ENCODE measurements at regions not wholly inside any gene's neighbourhood (a gene's known extent, or its start where the extent isn't known, plus 50 kb on each side); places are given as distances from the start of the nearest gene placed in this dataset.

GRCh38 chr20:7022597-7022996 lies 255.1 kb downstream of the BMP2 start:
- no peak for DNase-seq
- intact Hi-C loops (cut with DNase I), result no loop called here

DNA sequence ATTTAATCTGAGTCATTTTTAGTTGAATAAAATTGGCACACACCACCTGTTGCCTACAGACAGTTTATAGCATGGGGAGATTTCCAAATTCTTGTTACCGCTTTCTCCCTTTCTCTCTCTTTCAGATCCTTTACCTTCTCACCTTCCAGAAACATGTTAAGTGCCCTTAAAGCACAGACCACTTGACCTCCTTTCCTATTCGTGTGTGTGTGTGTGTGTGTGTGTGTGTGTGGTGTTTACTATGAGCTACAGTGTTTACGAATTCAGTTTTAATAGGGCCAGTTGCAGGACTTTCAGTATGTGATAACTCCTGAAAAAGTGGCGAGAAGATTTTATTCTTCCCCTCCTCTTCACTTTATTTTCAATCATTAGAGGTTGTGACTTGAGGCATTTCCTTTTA lies 258.1 kb downstream of the BMP2 start:
- no peak for DNase-seq
- intact Hi-C loops (cut with DNase I), result no loop called here

GRCh38 chr20:7029019-7029418 lies 261.5 kb downstream of the BMP2 start:
- intact Hi-C loops (cut with DNase I), result no loop called here
- peak in 18 of 42 donors; percentile 1 to 39 (median 14) for DNase-seq

GRCh38 chr20:7031222-7031621 lies 263.7 kb downstream of the BMP2 start:
- no peak for DNase-seq
- intact Hi-C loops (cut with DNase I), result no loop called here

DNA sequence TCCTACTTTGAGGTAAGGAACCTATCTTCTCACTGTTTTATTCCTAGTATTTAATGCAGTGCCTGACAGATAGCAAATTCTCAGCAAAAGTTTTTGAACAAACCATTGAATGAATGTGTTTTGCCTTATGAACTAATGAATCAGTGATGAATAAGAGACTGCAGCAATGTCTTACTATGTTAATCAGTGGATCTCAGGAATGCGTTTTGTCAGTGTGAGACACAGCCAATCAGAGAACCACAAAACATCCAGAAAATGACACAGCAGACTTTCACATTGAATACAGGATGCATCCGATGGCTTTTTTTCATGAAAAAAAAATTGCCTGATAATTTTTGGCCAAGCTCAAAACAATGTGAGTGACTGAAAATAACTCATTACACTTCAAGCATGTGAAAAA lies 270.5 kb downstream of the BMP2 start:
- DNase-seq, result no peak
- intact Hi-C loops (cut with DNase I), result no loop called here

- intact Hi-C loops (cut with DNase I), result no loop called here
- DNase-seq, result no peak
Observed at GRCh38 chr20:7057611-7058010, 290.1 kb downstream of the BMP2 start.

- intact Hi-C loops (cut with DNase I), result no loop called here
- no peak for DNase-seq
Observed at GRCh38 chr20:7078804-7079203, 311.3 kb downstream of the BMP2 start.

- intact Hi-C loops (cut with DNase I), result no loop called here
- no peak for DNase-seq
Observed at GRCh38 chr20:7080472-7080871, 313.0 kb downstream of the BMP2 start.

- intact Hi-C loops (cut with DNase I), result no loop called here
- DNase-seq, result no peak
Observed at GRCh38 chr20:7085467-7085866, 318.0 kb downstream of the BMP2 start.

DNA sequence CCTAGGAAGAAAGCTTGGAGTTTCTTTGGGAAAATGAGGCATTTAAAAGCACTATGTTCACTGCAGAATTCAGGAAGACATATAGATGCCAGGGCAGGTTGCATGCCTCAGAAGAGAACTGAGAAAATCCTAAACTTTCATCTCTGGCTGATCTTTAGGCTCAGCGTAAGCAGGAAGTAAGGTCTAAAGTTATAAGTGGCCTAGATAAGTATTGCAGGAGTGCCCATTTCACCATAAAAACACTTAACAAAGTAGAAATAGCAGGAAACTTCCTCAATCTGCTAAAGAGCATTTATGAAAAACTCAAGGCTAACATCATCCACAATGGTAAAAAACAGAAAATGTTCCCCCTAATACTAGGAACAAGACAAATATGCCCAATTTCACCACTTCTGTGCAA lies 320.3 kb downstream of the BMP2 start:
- DNase-seq, result no peak
- intact Hi-C loops (cut with DNase I), result no loop called here

DNA sequence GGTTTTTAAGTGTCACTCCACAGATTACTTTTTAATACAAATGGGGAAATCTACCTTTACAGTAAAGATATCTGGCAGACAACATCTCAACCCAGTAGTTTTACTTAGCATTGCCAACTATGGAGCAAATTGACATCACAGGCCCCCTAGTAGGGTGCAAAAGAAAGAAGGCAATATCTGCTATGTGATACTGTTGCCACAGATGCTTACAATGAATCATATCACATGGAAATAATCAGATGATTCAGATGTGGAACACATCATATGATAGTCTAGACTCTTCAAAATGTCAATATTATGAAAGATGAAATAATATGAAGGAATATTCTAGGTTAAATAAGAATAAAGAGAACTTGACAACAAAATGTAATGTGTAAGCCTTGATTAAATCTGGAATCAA lies 322.5 kb downstream of the BMP2 start:
- intact Hi-C loops (cut with DNase I), result no loop called here
- no peak for DNase-seq

DNA sequence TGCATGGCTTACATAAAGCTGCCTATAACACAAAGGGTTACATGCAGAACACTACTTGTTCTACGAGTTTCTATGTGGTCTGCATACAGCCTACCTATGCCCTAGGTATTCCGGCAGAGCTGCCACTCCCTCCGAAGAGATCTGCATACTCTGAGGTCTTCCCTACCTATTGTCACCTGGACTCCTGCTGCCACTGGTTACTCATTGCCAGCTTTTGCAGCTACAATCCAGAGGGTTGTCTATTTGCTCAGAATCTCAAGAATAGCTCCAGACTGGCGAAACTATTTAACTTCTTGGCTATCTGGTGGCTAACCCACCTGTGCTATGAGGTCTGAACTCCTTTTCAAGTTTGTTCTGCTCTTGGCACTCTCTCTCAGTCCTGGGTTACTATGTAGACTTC lies 323.3 kb downstream of the BMP2 start:
- intact Hi-C loops (cut with DNase I), result no loop called here
- DNase-seq, result no peak

- no peak for DNase-seq
- intact Hi-C loops (cut with DNase I), result no loop called here
Observed at GRCh38 chr20:7091655-7092054, 324.2 kb downstream of the BMP2 start.

DNA sequence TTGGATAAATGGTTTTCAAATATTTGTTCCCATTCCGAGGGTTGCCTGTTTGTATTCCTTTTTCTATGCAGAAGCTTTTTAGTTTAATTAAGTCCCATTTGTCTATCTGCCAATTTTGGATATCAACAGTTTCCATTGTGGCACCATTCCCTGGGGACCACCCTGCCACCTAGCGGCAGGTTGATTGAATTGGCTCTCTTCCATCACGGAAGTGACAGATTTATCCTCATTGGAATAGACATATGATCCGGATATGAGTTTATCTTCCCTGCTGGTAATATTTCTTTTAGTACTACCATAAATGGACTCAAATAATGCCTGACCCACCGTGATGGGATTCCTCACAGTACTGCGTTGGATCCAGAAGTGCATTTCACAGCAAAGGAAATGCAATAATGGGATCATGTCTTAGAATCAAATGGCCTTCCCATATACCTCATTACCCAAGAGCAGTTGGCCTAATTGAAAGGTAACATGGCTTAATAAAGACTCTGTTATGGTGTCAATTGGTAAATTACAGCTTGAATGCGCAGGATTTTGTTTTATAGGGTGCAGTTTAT lies 327.0 kb downstream of the BMP2 start:
- DNase-seq, result peak in 36 of 42 donors; percentile 3 to 70 (median 38)
- intact Hi-C loops (cut with DNase I), result no loop called here

DNA sequence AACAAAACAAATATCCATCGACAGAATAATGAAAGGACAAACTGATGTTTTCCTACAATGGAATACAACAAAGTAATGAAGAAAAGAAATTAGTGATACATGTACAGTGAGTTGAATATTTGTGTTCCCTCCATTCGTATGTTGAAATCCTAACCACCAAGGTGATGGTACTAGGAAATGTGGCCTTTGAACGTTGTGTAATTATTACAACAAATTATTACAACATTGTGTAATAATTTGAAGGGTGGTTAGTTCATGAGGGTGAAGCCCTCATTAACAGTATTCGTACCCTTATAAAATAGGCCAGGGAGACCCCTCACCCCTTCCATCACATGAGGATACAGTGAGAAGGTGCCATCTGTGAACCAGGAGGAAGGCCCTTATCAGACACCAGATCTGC lies 339.4 kb downstream of the BMP2 start:
- intact Hi-C loops (cut with DNase I), result no loop called here
- DNase-seq, result no peak

DNA sequence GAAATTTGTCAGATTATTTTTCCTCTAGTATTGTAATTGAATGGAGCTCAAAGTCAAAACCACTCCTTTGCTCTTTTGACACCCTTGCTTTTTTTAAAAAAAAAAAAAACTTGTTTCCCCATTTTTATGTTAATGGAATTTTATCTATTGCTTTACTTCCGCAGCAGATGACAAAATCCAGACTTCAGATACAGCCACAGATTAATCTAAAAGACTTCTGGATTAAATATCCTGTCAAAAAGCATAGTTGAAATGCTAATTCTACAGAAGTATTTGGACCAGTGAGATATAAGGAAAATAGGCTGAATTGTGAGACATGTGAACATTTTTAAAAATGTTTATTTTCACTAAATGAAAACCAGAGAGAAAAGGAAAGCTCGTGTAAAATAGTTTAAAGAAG lies 341.4 kb downstream of the BMP2 start:
- no peak for DNase-seq
- intact Hi-C loops (cut with DNase I), result no loop called here

DNA sequence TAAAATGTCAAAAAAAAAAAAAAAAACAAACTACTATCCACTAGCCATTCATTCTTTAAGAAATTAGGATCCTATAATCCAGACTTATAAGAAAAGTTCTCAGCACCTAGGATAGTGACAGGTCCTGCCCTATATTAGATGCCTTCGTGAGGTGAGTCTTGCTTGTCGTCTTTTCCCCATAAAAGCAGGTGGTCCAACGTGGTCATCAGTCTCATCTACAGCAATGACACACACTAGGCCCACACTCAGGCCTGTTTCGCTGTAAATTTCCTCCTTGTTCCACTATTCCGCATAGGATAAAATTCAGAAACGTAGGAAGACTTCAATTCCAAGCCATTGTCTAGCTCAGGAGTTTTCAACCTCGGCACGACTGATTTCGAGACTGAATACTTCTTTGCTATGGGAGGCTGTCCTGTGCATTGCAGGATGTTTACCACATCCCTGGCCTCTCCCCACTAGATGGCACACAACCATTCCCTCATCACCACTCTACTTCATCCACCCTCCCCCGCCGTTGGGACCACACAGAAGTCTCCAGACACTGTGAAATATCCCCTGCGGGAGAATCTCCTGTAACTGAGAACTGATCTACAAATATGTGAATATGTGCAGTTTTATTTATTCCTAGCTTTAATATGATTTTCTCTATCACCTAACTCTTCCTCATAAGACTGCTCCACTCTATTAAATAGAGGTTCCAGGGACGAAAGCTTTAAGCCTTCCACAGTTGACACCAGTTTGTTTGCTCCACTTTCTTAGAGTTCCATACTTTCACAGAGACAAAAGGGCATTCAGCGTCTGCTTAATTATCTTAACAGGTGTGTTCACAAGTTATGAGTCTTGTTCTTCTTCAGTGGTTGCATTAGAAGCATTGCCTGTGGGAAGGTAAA lies 346.3 kb downstream of the BMP2 start:
- intact Hi-C loops (cut with DNase I), result loop anchor here (10.0 kb wide), 1 partner anchor 741 kb away; no protein-coding TSS in a partner anchor
- peak in 39 of 42 donors; percentile 11 to 78 (median 41) for DNase-seq

- intact Hi-C loops (cut with DNase I), result no loop called here
- no peak for DNase-seq
Observed at GRCh38 chr20:7123457-7123856, 356.0 kb downstream of the BMP2 start.

GRCh38 chr20:7124120-7124519 lies 356.6 kb downstream of the BMP2 start:
- DNase-seq, result no peak
- intact Hi-C loops (cut with DNase I), result no loop called here

- intact Hi-C loops (cut with DNase I), result no loop called here
- no peak for DNase-seq
Observed at GRCh38 chr20:7136886-7137285, 369.4 kb downstream of the BMP2 start.
